Endothelial cell of umbilical vein (primary cell): ENCODE measurements at regions not wholly inside any gene's neighbourhood (a gene's known extent, or its start where the extent isn't known, plus 50 kb on each side); places are given as distances from the start of the nearest gene placed in this dataset.

Experiments used
- CTCF ChIP-seq, 2 donors: IDR thresholded peaks; 1 replicate in 1 of 2; 2 replicates in 1 of 2; pipeline ENCODE4 v1.5.1; 2011; ENCODE audit warnings: low read length in 2 of 2, mild to moderate bottlenecking in 2 of 2, moderate library complexity in 2 of 2, control low read depth in 1 of 2, inconsistent platforms in 1 of 2, low read depth in 1 of 2; ENCODE audit not compliant: insufficient read depth in 1 of 2; ENCODE audit errors: extremely low read depth in 1 of 2
- EZH2 ChIP-seq: IDR thresholded peaks from 2 replicates; pipeline ENCODE4 v1.6.1; 2012; ENCODE audit warnings: borderline replicate concordance, low read depth, mild to moderate bottlenecking, moderate library complexity, low read length, inconsistent platforms; ENCODE audit not compliant: severe bottlenecking
- POLR2A ChIP-seq: IDR thresholded peaks from 2 replicates; pipeline ENCODE4 v1.6.1; 2012; ENCODE audit warnings: low read depth, mild to moderate bottlenecking, control low read depth, low read length
- TF ChIP-seq, protein P1 (sequence below): IDR thresholded peaks from 2 replicates; pipeline ENCODE4 v1.6.1; 2011; ENCODE audit not compliant: insufficient read depth, insufficient read length

GRCh38 chr20:61042506-61043385 lies 209.3 kb upstream of the CDH4 start:
- no peak for TF ChIP-seq POLR2A
- TF ChIP-seq EZH2: no peak
- TF ChIP-seq, protein P1, sequence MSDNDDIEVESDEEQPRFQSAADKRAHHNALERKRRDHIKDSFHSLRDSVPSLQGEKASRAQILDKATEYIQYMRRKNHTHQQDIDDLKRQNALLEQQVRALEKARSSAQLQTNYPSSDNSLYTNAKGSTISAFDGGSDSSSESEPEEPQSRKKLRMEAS: no peak
- TF ChIP-seq CTCF (IDR thresholded peaks at IDR 0.05; ENCODE audit: extremely low read depth in 1 of 2, insufficient read depth in 1 of 2, low read depth in 1 of 2, low read length in 2 of 2): no peak
